Trophoblast cell (in vitro differentiated cells and primary cell): ENCODE measurements at regions not wholly inside any gene's neighbourhood (a gene's known extent, or its start where the extent isn't known, plus 50 kb on each side); places are given as distances from the start of the nearest gene placed in this dataset.

Experiments used
- DNase-seq, 2 donors: peaks; one replicate each; pipeline ENCODE4 v3.0.0-alpha.2; 2016
- H2AFZ ChIP-seq: 2 replicates; pipeline ENCODE4 v1.6.1; 2013; ENCODE audit warnings: low read length, moderate library complexity, mild to moderate bottlenecking; ENCODE audit not compliant: insufficient read depth, poor library complexity
- H2AK5ac ChIP-seq: 2 replicates; pipeline ENCODE4 v1.6.1; 2013; ENCODE audit warnings: mild to moderate bottlenecking, low read length
- H2BK120ac ChIP-seq: 2 replicates; pipeline ENCODE4 v1.6.1; 2013; ENCODE audit warnings: low read length, mild to moderate bottlenecking, moderate library complexity; ENCODE audit not compliant: insufficient read depth, poor library complexity
- H2BK12ac ChIP-seq: 2 replicates; pipeline ENCODE4 v1.6.1; 2013; ENCODE audit warnings: mild to moderate bottlenecking, low read length, moderate library complexity
- H2BK5ac ChIP-seq: 2 replicates; pipeline ENCODE4 v1.6.1; 2013; ENCODE audit warnings: low read length, low read depth, moderate library complexity, mild to moderate bottlenecking; ENCODE audit not compliant: poor library complexity
- H3K14ac ChIP-seq: 2 replicates; pipeline ENCODE4 v1.6.1; 2013; ENCODE audit warnings: mild to moderate bottlenecking, low read length
- H3K18ac ChIP-seq: 2 replicates; pipeline ENCODE4 v1.6.1; 2013; ENCODE audit warnings: mild to moderate bottlenecking, low read length
- H3K23ac ChIP-seq: 2 replicates; pipeline ENCODE4 v1.6.1; 2013; ENCODE audit warnings: low read length
- H3K27ac ChIP-seq: 2 replicates; pipeline ENCODE4 v1.5.1; 2013; ENCODE audit warnings: low read depth, mild to moderate bottlenecking, inconsistent platforms, low read length, moderate library complexity
- H3K27me3 ChIP-seq: 2 replicates; pipeline ENCODE4 v1.6.1; 2013; ENCODE audit warnings: inconsistent platforms, mild to moderate bottlenecking, low read length, moderate library complexity; ENCODE audit not compliant: insufficient read depth
- H3K36me3 ChIP-seq, 2 experiments: 1 replicate in 1 of 2; 2 replicates in 1 of 2; pipeline ENCODE4 v1.6.1; 2013; ENCODE audit warnings: low read length in 2 of 2, mild to moderate bottlenecking in 2 of 2, moderate library complexity in 1 of 2; ENCODE audit not compliant: insufficient read depth in 2 of 2, control insufficient read depth in 1 of 2
- H3K4ac ChIP-seq: 2 replicates; pipeline ENCODE4 v1.6.1; 2013; ENCODE audit warnings: low read depth, mild to moderate bottlenecking, low read length, moderate library complexity
- H3K4me1 ChIP-seq, 2 experiments: 1 replicate in 1 of 2; 2 replicates in 1 of 2; pipeline ENCODE4 v1.6.1; 2013; ENCODE audit warnings: low read length in 2 of 2, mild to moderate bottlenecking in 2 of 2, moderate library complexity in 1 of 2; ENCODE audit not compliant: insufficient read depth in 2 of 2, control insufficient read depth in 1 of 2
- H3K4me2 ChIP-seq: 2 replicates; pipeline ENCODE4 v1.6.1; 2013; ENCODE audit warnings: inconsistent platforms, mild to moderate bottlenecking, low read length, moderate library complexity
- H3K4me3 ChIP-seq: 2 replicates; pipeline ENCODE4 v1.5.1; 2013; ENCODE audit warnings: mild to moderate bottlenecking, low read depth, low read length, inconsistent platforms
- H3K79me1 ChIP-seq: one replicate; pipeline ENCODE4 v1.6.1; 2013; ENCODE audit warnings: low read length
- H3K79me2 ChIP-seq: 2 replicates; pipeline ENCODE4 v1.6.1; 2013; ENCODE audit warnings: low read length, mild to moderate bottlenecking; ENCODE audit not compliant: control insufficient read depth, insufficient read depth, poor library complexity
- H3K9ac ChIP-seq: 2 replicates; pipeline ENCODE4 v1.6.1; 2013; ENCODE audit warnings: mild to moderate bottlenecking, low read length
- H3K9me3 ChIP-seq: 2 replicates; pipeline ENCODE4 v1.6.1; 2013; ENCODE audit warnings: low read depth, mild to moderate bottlenecking, control low read depth, inconsistent platforms, low read length; ENCODE audit not compliant: insufficient read depth
- H4K12ac ChIP-seq: 2 replicates; pipeline ENCODE4 v1.6.1; 2013; ENCODE audit warnings: low read depth, mild to moderate bottlenecking, low read length, moderate library complexity
- H4K8ac ChIP-seq: 2 replicates; pipeline ENCODE4 v1.6.1; 2013; ENCODE audit warnings: low read depth, mild to moderate bottlenecking, low read length, moderate library complexity
- H4K91ac ChIP-seq: one replicate; pipeline ENCODE4 v1.6.1; 2013; ENCODE audit warnings: low read depth, mild to moderate bottlenecking, low read length, moderate library complexity
- WGBS: extraction: QIAGEN DNeasy Blood & Tissue Kit; methylation state at CpG from one replicate; pipeline ENCODE4 v1.1.7; 2013; ENCODE audit warnings: missing lambda C conversion rate; ENCODE audit not compliant: insufficient read length, insufficient coverage; ENCODE audit errors: extremely low coverage; 5-methylcytosine and 5-hydroxymethylcytosine counted together

- Histone ChIP-seq H3K23ac (no peak overlapping the region), H3K27ac (no peak overlapping the region), H2AK5ac (no peak overlapping the region), H2BK5ac (no peak overlapping the region), H2BK120ac (no peak overlapping the region), H3K36me3 (no peaks in the 10 kb centered on the region), H3K4ac (no peak overlapping the region), H4K8ac (no peak overlapping the region), H3K4me1 (no peaks in the 10 kb centered on the region), H3K79me1 (no peaks in the 10 kb centered on the region), H3K4me3 (no peak overlapping the region), H2AFZ (no peak overlapping the region), H3K4me2 (no peak overlapping the region), H3K9me3 (peaks cover 4% of the 10 kb centered on the region), H2BK12ac (no peak overlapping the region), H3K18ac (no peak overlapping the region), H3K79me2 (no peaks in the 10 kb centered on the region), H3K9ac (no peak overlapping the region), H4K91ac (no peak overlapping the region), H3K14ac (no peak overlapping the region), H4K12ac (no peak overlapping the region), H3K27me3 (no peaks in the 10 kb centered on the region)
- WGBS, result no CpG with 5 or more reads among the region's 6 CpGs
- no peak for DNase-seq
Measured at GRCh38 chr10:118467200-118467599, 125.1 kb upstream of the FAM204A start.

- no peak overlapping the region for H3K23ac ChIP-seq
- WGBS, result no CpG with 5 or more reads among the region's 3 CpGs
Measured at GRCh38 chr10:118465300-118465874, 123.3 kb upstream of the FAM204A start.

GRCh38 chr10:118463740-118464139 lies 121.6 kb upstream of the FAM204A start:
- Histone ChIP-seq H3K79me2 (no peaks in the 10 kb centered on the region), H3K27me3 (no peaks in the 10 kb centered on the region), H4K12ac (no peak overlapping the region), H2BK12ac (no peak overlapping the region), H2BK5ac (no peak overlapping the region), H4K8ac (no peak overlapping the region), H3K4me3 (no peak overlapping the region), H3K9me3 (no peaks in the 10 kb centered on the region), H2AFZ (no peak overlapping the region), H2BK120ac (no peak overlapping the region), H3K4me1 (no peaks in the 10 kb centered on the region), H3K4ac (no peak overlapping the region), H3K4me2 (no peak overlapping the region), H3K36me3 (no peaks in the 10 kb centered on the region), H3K14ac (no peak overlapping the region), H3K27ac (no peak overlapping the region), H3K23ac (no peak overlapping the region), H3K9ac (no peak overlapping the region), H3K79me1 (no peaks in the 10 kb centered on the region), H4K91ac (no peak overlapping the region), H3K18ac (no peak overlapping the region), H2AK5ac (no peak overlapping the region)
- DNase-seq, result no peak
- WGBS, result no CpG with 5 or more reads among the region's 1 CpG

More at GRCh38 chr10:118465300-118465874, 123.3 kb upstream of the FAM204A start:
- no peak overlapping the region for H4K12ac ChIP-seq
- H3K36me3 ChIP-seq, result no peaks in the 10 kb centered on the region
- no peak overlapping the region for H3K14ac ChIP-seq
- H4K8ac ChIP-seq, result no peak overlapping the region
- no peaks in the 10 kb centered on the region for H3K79me2 ChIP-seq
- H3K9ac ChIP-seq, result no peak overlapping the region
- H2AK5ac ChIP-seq, result no peak overlapping the region
- H3K4me1 ChIP-seq, result no peaks in the 10 kb centered on the region
- H3K4me3 ChIP-seq, result no peak overlapping the region
- H3K18ac ChIP-seq, result no peak overlapping the region
- H2BK12ac ChIP-seq, result no peak overlapping the region
- no peak overlapping the region for H2BK5ac ChIP-seq
- H3K27me3 ChIP-seq, result no peaks in the 10 kb centered on the region
- H3K27ac ChIP-seq, result no peak overlapping the region
- no peak overlapping the region for H2BK120ac ChIP-seq
- H3K4me2 ChIP-seq, result no peak overlapping the region
- no peak overlapping the region for H2AFZ ChIP-seq
- DNase-seq, result no peak
- no peak overlapping the region for H4K91ac ChIP-seq
- no peak overlapping the region for H3K4ac ChIP-seq
- H3K9me3 ChIP-seq, result peaks cover 2% of the 10 kb centered on the region
- H3K79me1 ChIP-seq, result no peaks in the 10 kb centered on the region

GRCh38 chr10:118462401-118462800 lies 120.3 kb upstream of the FAM204A start:
- H3K4me2 ChIP-seq, result no peak overlapping the region
- no peaks in the 10 kb centered on the region for H3K36me3 ChIP-seq
- H3K79me1 ChIP-seq, result no peaks in the 10 kb centered on the region
- H3K18ac ChIP-seq, result no peak overlapping the region
- no peak overlapping the region for H4K8ac ChIP-seq
- H3K9ac ChIP-seq, result no peak overlapping the region
- H3K23ac ChIP-seq, result no peak overlapping the region
- no peak overlapping the region for H3K4me3 ChIP-seq
- H2AFZ ChIP-seq, result no peak overlapping the region
- no peaks in the 10 kb centered on the region for H3K79me2 ChIP-seq
- DNase-seq, result no peak
- no peak overlapping the region for H2BK120ac ChIP-seq
- no peaks in the 10 kb centered on the region for H3K9me3 ChIP-seq
- no peak overlapping the region for H2BK5ac ChIP-seq
- no peak overlapping the region for H3K27ac ChIP-seq
- H3K14ac ChIP-seq, result no peak overlapping the region
- no CpG with 5 or more reads among the region's 1 CpG for WGBS
- H2AK5ac ChIP-seq, result no peak overlapping the region
- H3K27me3 ChIP-seq, result no peaks in the 10 kb centered on the region
- H2BK12ac ChIP-seq, result no peak overlapping the region
- no peak overlapping the region for H3K4ac ChIP-seq
- H3K4me1 ChIP-seq, result no peaks in the 10 kb centered on the region
- H4K91ac ChIP-seq, result no peak overlapping the region
- H4K12ac ChIP-seq, result no peak overlapping the region
